GM12878 (cell line): ENCODE measurements at regions not wholly inside any gene's neighbourhood (a gene's known extent, or its start where the extent isn't known, plus 50 kb on each side); places are given as distances from the start of the nearest gene placed in this dataset.

ENCODE experiments used
- CHD2 ChIP-seq: IDR thresholded peaks from 2 replicates; pipeline ENCODE4 v1.6.1; 2011; ENCODE audit warnings: low read depth, low read length, improper control_type of control experiment, borderline replicate concordance
- HDGF ChIP-seq: fragments of 450-650 bp; IDR thresholded peaks from 2 replicates; pipeline ENCODE4 v1.6.1; 2016; ENCODE audit warnings: antibody characterized with exemption
- POLR2A ChIP-seq: IDR thresholded peaks from 2 replicates; pipeline ENCODE4 v1.6.1; 2011; ENCODE audit warnings: low read depth, mild to moderate bottlenecking, low read length
- SMAD5 ChIP-seq: IDR thresholded peaks from 2 replicates; pipeline ENCODE4 v1.6.1; 2016; ENCODE audit warnings: antibody characterized with exemption, low read depth
- TAF1 ChIP-seq: IDR thresholded peaks from 2 replicates; pipeline ENCODE4 v1.6.1; 2011; ENCODE audit warnings: mild to moderate bottlenecking, low read depth, low read length, borderline replicate concordance
- TF ChIP-seq, protein P1 (sequence below), 3 experiments: IDR thresholded peaks in 2 of 3; conservative IDR thresholded peaks in 1 of 3; 2 replicates each; pipeline ENCODE4 v1.5.1; 2011; ENCODE audit warnings: low read depth in 3 of 3, low read length in 3 of 3, mild to moderate bottlenecking in 3 of 3, control low read depth in 2 of 3, moderate library complexity in 2 of 3, inconsistent platforms in 1 of 3, mixed read lengths in 1 of 3; ENCODE audit not compliant: control insufficient read depth in 2 of 3, insufficient read depth in 1 of 3; ENCODE audit errors: extremely low read depth in 1 of 3

DNA sequence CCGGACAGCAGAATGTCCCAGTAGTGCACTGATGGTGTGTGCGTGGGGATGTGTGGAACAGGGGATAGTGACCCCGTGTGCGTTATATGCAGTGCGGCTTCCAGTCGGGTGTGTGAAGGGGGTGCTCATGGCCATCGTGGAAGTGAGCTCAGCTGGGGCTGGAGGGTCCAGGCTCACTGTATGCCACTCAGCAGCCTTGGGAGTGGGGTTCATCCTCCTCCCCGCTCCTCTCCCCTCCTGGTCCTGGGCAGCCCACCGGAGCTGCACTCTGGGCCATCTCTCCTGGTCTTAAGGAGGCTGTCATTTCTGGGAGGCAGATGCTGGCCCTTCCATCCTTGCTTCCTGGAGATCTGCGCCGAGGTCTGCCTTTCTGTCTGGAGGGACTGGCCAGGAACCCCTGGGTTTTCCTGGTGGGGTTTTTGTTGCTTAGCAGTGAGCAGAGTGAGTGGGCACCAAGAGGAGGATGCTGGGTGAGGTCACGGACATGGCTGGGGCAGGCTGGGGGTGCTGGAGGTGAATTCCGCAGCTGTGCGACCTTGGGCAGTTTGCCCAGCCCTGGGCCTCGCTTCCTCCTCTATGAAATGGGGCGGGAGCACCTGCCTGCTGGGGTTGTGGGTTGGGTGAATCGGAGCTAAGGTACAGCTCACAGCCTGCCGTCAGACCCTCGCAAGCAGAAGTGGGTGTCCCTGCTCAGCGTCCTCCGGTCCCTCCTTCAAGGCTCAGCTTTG lies 164.1 kb downstream of the SEC14L1 start:
- TF ChIP-seq CHD2 (no peak), SMAD5 (no peak), POLR2A (no peak), HDGF (no peak), TAF1 (no peak)
- TF ChIP-seq, protein P1, sequence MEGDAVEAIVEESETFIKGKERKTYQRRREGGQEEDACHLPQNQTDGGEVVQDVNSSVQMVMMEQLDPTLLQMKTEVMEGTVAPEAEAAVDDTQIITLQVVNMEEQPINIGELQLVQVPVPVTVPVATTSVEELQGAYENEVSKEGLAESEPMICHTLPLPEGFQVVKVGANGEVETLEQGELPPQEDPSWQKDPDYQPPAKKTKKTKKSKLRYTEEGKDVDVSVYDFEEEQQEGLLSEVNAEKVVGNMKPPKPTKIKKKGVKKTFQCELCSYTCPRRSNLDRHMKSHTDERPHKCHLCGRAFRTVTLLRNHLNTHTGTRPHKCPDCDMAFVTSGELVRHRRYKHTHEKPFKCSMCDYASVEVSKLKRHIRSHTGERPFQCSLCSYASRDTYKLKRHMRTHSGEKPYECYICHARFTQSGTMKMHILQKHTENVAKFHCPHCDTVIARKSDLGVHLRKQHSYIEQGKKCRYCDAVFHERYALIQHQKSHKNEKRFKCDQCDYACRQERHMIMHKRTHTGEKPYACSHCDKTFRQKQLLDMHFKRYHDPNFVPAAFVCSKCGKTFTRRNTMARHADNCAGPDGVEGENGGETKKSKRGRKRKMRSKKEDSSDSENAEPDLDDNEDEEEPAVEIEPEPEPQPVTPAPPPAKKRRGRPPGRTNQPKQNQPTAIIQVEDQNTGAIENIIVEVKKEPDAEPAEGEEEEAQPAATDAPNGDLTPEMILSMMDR (IDR thresholded peaks at IDR 0.05 in 2 of 3, conservative IDR thresholded peaks at IDR 0.05 in 1 of 3; ENCODE audit: control insufficient read depth in 2 of 3, extremely low read depth in 1 of 3, insufficient read depth in 1 of 3, low read depth in 3 of 3, low read length in 3 of 3) = no peak
